ENCODE measurements at regions not wholly inside any gene's neighbourhood (a gene's known extent, or its start where the extent isn't known, plus 50 kb on each side); places are given as distances from the start of the nearest gene placed in this dataset.

GRCh38 chr21:23780326-23780725, 1827.0 kb downstream of the MRPL39 start:
- H3K36me3 ChIP-seq = no peaks in the 10 kb centered on the region
- no peak overlapping the region for H3K4me3 ChIP-seq
- no peak for ATAC-seq
- 55 to 56% methylated on average over 2 of the region's 2 CpGs for WGBS, 2 donors
- H3K27me3 ChIP-seq = peaks cover 0 to 4% (median 0%) of the 10 kb centered on the region in 4 donors
- no peaks in the 10 kb centered on the region for H3K9me3 ChIP-seq
- DNase-seq = no peak
- H3K27ac ChIP-seq = no peak overlapping the region
- no peaks in the 10 kb centered on the region for H3K4me1 ChIP-seq
- no peak for FAIRE-seq
- no peak for TF ChIP-seq CTCF (IDR thresholded peaks at IDR 0.05)
- intact Hi-C loops (cut with DNase I) = no loop called here

- WGBS, 2 donors = 55 to 58% methylated on average over 2 of the region's 2 CpGs
- no peak for FAIRE-seq
- Histone ChIP-seq H3K4me3 (no peak overlapping the region), H3K9me3 (no peaks in the 10 kb centered on the region), H3K4me1 (no peaks in the 10 kb centered on the region), H3K27ac (no peak overlapping the region), H3K27me3 (no peaks in the 10 kb centered on the region), H3K36me3 (no peaks in the 10 kb centered on the region)
- ATAC-seq = no peak
- DNase-seq = no peak
- TF ChIP-seq CTCF (IDR thresholded peaks at IDR 0.05) = no peak
- intact Hi-C loops (cut with DNase I) = no loop called here
These were observed 1863.5 kb downstream of the MRPL39 start for GRCh38 chr21:23743821-23744220.

GRCh38 chr21:23740463-23740862, 1866.8 kb downstream of the MRPL39 start:
- DNase-seq (no peak), FAIRE-seq (no peak), ATAC-seq (no peak)
- Histone ChIP-seq H3K27ac (no peak overlapping the region), H3K27me3 (no peaks in the 10 kb centered on the region), H3K4me3 (no peak overlapping the region), H3K36me3 (no peaks in the 10 kb centered on the region), H3K9me3 (no peaks in the 10 kb centered on the region), H3K4me1 (no peaks in the 10 kb centered on the region)
- intact Hi-C loops (cut with DNase I) = no loop called here
- no peak for TF ChIP-seq CTCF (IDR thresholded peaks at IDR 0.05)
- WGBS, 2 donors = 57 to 63% methylated on average over 5 of the region's 5 CpGs

GRCh38 chr21:23732776-23733175, 1874.5 kb downstream of the MRPL39 start:
- ATAC-seq = no peak
- 50 to 57% methylated on average over 1 of the region's 1 CpG for WGBS, 2 donors

GRCh38 chr21:23729331-23729730, 1878.0 kb downstream of the MRPL39 start:
- Histone ChIP-seq H3K9me3 (no peaks in the 10 kb centered on the region), H3K27ac (no peak overlapping the region), H3K36me3 (no peaks in the 10 kb centered on the region), H3K4me3 (no peak overlapping the region), H3K4me1 (no peaks in the 10 kb centered on the region), H3K27me3 (no peaks in the 10 kb centered on the region)
- WGBS, 2 donors = 62 to 72% methylated on average over 2 of the region's 2 CpGs
- no peak for TF ChIP-seq CTCF (IDR thresholded peaks at IDR 0.05)
- no peak for DNase-seq
- FAIRE-seq = no peak
- ATAC-seq = no peak
- intact Hi-C loops (cut with DNase I) = no loop called here

More at GRCh38 chr21:23732776-23733175, 1874.5 kb downstream of the MRPL39 start:
- FAIRE-seq (no peak), DNase-seq (no peak)
- intact Hi-C loops (cut with DNase I) = no loop called here
- Histone ChIP-seq H3K27ac (no peak overlapping the region), H3K4me1 (no peaks in the 10 kb centered on the region), H3K9me3 (no peaks in the 10 kb centered on the region), H3K4me3 (no peak overlapping the region), H3K27me3 (no peaks in the 10 kb centered on the region), H3K36me3 (no peaks in the 10 kb centered on the region)
- no peak for TF ChIP-seq CTCF (IDR thresholded peaks at IDR 0.05)

Data from pancreas (tissue), 10 donors.